ACC112 (cell line): ENCODE measurements at regions not wholly inside any gene's neighbourhood (a gene's known extent, or its start where the extent isn't known, plus 50 kb on each side); places are given as distances from the start of the nearest gene placed in this dataset.

Experiments
- H2AFZ ChIP-seq: fragments of 200-600 bp; sonication (generic); one replicate; pipeline ENCODE4 v1.6.0; 2017; ENCODE audit warnings: antibody characterized with exemption, low read length; ENCODE audit not compliant: unreplicated experiment
- H3K27ac ChIP-seq: fragments of 200-600 bp; sonication (generic); 2 replicates; pipeline ENCODE4 v1.5.1; 2014; ENCODE audit warnings: low read depth, mild to moderate bottlenecking, antibody characterized with exemption, low read length, moderate library complexity
- H3K27me3 ChIP-seq: fragments of 200-600 bp; sonication (generic); 2 replicates; pipeline ENCODE4 v1.6.1; 2014; ENCODE audit warnings: mild to moderate bottlenecking, antibody characterized with exemption, low read length, moderate library complexity, mixed read lengths; ENCODE audit not compliant: insufficient read depth
- H3K36me3 ChIP-seq: fragments of 200-600 bp; sonication (generic); 2 replicates; pipeline ENCODE4 v1.6.1; 2016; ENCODE audit warnings: mild to moderate bottlenecking, antibody characterized with exemption, low read length, moderate library complexity, mixed read lengths; ENCODE audit not compliant: insufficient read depth
- H3K4me1 ChIP-seq: fragments of 200-600 bp; sonication (generic); one replicate; pipeline ENCODE4 v1.6.1; 2016; ENCODE audit warnings: low read length, mixed read lengths; ENCODE audit not compliant: insufficient read depth, unreplicated experiment, control insufficient read depth
- H3K4me3 ChIP-seq: fragments of 200-600 bp; sonication (generic); 2 replicates; pipeline ENCODE4 v1.5.1; 2014; ENCODE audit warnings: mild to moderate bottlenecking, low read depth, low read length
- H3K79me2 ChIP-seq: fragments of 200-600 bp; sonication (generic); one replicate; pipeline ENCODE4 v1.6.0; 2016; ENCODE audit warnings: low read length; ENCODE audit not compliant: control insufficient read depth, unreplicated experiment, insufficient read depth

DNA sequence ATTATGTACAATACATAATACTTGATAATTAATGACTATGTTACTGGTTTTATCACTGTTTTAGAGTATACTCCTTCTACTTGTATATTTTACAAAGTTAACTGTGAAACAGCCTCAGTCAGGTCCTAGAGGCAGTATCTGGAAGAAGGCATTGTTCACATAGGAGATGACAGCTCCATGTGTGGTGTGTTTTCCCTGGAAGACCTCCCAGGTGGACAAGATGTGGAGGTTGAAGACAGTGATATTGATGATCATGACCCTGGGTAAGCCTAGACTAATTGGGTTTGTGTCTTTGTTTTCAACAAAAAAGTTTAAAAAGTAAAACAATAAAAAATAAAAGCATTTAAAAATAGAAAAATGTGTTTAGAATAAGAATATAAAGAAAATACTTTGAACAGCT lies 96.4 kb downstream of the TRIB2 start:
- Histone ChIP-seq H3K36me3 (no peaks in the 10 kb centered on the region), H3K27ac (no peak overlapping the region)

DNA sequence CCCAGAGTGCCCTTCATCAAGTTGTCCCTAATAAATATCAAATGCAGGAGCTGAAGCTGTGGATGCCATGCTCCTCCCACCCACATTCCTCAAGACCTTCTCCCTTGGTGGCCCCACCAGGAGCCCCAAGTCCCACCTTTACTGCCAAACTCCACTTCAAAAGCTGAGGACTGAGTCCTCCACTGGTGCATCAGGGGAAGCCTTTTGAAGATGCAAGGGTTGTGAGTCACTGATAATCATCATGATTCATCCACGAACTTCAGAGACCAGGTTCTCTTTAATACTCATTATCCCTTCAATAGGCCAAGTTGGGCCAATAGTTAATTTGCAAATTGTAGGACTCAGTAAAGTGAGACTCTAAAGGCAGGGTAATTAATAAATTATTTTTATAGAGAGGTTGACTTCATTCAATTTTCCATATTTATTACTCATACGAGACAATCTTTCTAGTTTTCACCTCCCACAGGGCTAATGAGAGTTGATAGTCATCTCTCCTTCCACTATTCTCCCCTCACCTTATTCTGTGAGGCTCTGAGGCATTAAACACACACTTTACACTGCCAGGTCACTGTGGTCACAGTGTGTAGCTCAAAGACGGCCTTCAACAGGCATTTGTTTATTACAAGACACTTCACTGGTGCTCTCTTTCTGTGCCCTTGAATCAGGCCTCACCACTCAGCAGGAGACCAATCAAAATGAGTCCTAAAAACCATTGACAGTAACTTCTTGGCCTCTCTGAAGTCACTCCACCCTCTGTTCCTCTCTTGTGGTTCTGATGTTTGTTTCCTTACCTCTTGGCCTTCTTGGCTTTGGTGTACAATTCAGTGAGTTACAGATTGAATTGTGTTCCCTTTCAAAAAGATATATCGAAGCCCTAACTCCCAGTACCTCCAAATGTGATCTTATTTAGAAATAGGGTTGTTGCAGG lies 99.9 kb downstream of the TRIB2 start:
- H2AFZ ChIP-seq: no peak overlapping the region
- no peaks in the 10 kb centered on the region for H3K79me2 ChIP-seq
- H3K36me3 ChIP-seq: no peaks in the 10 kb centered on the region
- H3K4me1 ChIP-seq: peaks cover 53% of the 10 kb centered on the region
- no peaks in the 10 kb centered on the region for H3K27me3 ChIP-seq
- peak overlapping the region; percentile 93 for H3K27ac ChIP-seq
- H3K4me3 ChIP-seq: no peak overlapping the region

More for the DNA sequence above, 96.4 kb downstream of the TRIB2 start:
- no peaks in the 10 kb centered on the region for H3K79me2 ChIP-seq
- H3K4me1 ChIP-seq: peaks cover 45% of the 10 kb centered on the region
- no peak overlapping the region for H3K4me3 ChIP-seq
- no peaks in the 10 kb centered on the region for H3K27me3 ChIP-seq
- H2AFZ ChIP-seq: no peak overlapping the region

DNA sequence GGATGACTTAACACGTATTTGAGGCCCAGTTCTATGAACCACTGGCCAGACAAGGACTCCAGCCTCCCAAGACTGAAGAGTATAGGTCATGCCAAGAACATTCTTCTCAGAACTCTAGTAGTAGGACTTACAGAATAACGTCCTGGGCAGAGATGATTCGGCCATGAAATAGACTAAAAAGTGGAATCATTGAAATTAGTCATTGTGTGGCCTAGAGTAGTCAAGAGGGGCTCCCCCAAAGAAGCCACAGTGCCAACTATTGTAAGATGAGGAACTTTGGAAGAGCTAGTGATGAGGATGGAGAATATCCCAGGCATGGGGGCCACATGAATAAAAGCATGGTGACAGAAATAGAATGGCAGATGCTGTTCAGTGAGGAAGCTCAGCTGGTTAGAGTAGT lies 101.1 kb downstream of the TRIB2 start:
- Histone ChIP-seq H2AFZ (no peak overlapping the region), H3K4me1 (peaks cover 55% of the 10 kb centered on the region), H3K36me3 (no peaks in the 10 kb centered on the region), H3K27me3 (no peaks in the 10 kb centered on the region), H3K4me3 (no peak overlapping the region), H3K79me2 (no peaks in the 10 kb centered on the region), H3K27ac (peak overlapping the region; percentile 93)

DNA sequence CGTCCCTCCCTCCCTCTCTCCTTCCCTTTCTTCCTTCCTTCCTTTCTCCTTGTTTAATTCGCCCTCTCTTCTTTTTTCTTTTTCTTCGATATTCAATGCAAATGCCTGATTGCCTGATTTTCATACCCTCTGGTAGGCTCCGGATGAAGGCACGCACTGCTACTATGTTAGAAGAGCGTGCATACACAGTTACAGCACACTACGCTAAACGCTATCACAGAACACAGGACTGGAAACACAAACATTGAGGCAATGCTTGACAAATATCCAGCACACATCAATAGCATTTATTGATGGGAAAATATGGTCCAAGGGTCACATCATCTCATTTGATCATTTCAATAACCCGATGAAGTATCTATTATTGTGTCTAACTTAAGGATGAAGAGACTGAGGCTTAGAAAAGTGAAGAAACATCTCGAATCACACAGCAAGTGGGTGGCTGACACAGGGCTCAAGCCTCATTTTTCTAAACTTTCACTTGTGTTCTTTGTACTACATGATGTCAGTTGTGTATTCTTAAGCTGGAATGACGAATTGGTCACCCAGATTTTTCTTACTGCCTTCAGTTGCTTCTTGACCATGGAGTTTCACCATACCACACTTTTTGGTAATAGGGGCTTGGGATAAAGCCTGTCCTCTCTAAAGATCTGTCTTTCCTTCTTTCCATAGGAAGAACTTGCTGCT lies 101.8 kb downstream of the TRIB2 start:
- no peak overlapping the region for H2AFZ ChIP-seq
- H3K79me2 ChIP-seq: no peaks in the 10 kb centered on the region
- peak overlapping the region; percentile 10; the same call in 1 of the 2 replicates for H3K4me3 ChIP-seq
- peaks cover 55% of the 10 kb centered on the region for H3K4me1 ChIP-seq
- H3K36me3 ChIP-seq: no peaks in the 10 kb centered on the region
- H3K27me3 ChIP-seq: no peaks in the 10 kb centered on the region
- peak overlapping the region; percentile 93 for H3K27ac ChIP-seq

DNA sequence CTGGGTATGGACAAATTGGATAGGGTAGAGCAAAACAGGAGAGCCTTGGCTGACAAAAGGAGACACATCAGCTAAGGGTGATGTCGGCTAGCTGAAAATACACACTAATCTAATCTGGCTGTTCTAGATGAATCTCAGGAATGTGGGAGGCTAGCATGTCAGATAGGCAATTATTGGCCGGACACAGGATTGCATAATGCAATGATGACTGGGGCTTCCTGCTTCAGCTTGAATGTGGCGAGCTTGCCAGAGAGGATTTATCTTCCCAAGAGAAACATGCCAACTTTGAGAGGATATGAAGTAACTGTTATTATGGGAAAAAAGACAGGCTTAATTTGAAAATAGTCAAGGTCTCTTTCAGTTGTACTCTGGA lies 102.4 kb downstream of the TRIB2 start:
- Histone ChIP-seq H3K27ac (peak overlapping the region; percentile 93), H3K27me3 (no peaks in the 10 kb centered on the region), H3K36me3 (no peaks in the 10 kb centered on the region), H3K4me1 (peaks cover 56% of the 10 kb centered on the region), H3K4me3 (peak overlapping the region; percentile 25), H2AFZ (peak overlapping the region; percentile 10), H3K79me2 (no peaks in the 10 kb centered on the region)

DNA sequence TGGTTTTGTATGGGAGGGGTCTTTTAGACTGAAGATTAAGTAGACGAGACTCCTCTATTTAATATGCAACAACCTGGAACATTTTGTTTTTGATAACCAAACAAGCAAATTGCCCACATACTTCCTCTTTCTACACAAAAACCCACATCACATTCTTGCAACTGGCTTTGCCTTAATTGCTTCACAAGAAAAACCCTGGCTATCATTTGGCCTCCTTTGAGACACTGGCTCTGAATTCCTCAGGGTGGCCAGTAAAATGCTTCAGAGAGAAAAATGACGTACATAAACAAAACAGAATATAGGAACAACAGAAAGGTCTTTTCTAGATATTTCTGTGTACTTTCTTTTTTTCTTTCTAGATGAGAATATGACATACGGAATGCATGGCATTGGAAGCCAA lies 103.0 kb downstream of the TRIB2 start:
- Histone ChIP-seq H3K79me2 (no peaks in the 10 kb centered on the region), H3K27me3 (no peaks in the 10 kb centered on the region), H3K4me1 (peaks cover 62% of the 10 kb centered on the region), H3K27ac (peak overlapping the region; percentile 93), H2AFZ (peak overlapping the region; percentile 10), H3K4me3 (peak overlapping the region; percentile 25), H3K36me3 (no peaks in the 10 kb centered on the region)

DNA sequence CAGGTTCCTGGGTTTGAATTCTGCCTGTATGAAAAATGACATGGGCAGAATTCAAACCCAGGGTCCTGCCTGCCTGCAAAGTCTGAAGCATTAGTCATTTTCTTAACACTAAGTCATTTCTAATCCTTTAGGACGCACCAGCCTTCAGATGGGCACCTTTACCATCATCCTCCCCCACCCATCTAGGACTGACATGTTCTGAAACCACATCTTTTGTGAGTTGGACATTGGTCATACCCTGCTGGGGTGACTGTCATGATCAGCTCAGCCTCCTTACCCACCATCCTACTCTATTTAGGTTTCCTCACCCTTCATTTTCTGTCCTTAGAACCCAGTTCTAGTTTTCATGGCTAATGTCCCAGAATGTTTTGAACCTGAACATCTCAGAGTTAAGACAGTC lies 104.9 kb downstream of the TRIB2 start:
- Histone ChIP-seq H3K4me3 (no peak overlapping the region), H3K27me3 (no peaks in the 10 kb centered on the region), H3K36me3 (no peaks in the 10 kb centered on the region), H2AFZ (no peak overlapping the region), H3K79me2 (no peaks in the 10 kb centered on the region), H3K4me1 (peaks cover 57% of the 10 kb centered on the region), H3K27ac (no peak overlapping the region)

DNA sequence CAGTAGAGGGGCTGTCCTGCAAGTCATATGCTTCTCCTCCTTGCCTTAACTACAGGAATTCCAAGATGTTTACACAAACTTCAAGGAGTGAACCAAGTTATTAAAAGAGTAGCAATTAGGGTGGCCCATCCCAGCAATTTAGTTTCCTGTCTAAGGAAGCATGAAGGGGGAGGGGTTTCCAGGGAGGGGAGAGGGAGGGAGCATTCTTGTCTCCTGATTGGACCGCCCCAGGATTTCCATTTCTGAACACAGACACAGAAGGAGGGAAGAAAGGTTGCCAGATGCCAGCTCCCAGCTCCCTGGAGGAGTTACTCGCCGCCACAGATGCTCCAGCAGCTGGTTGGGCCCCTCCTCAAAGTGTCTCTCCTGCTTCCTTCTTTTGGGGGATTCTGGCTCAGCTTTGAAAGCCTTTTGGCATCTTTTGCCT lies 107.6 kb downstream of the TRIB2 start:
- Histone ChIP-seq H3K27ac (no peak overlapping the region), H3K4me1 (peaks cover 35% of the 10 kb centered on the region), H3K27me3 (no peaks in the 10 kb centered on the region)

DNA sequence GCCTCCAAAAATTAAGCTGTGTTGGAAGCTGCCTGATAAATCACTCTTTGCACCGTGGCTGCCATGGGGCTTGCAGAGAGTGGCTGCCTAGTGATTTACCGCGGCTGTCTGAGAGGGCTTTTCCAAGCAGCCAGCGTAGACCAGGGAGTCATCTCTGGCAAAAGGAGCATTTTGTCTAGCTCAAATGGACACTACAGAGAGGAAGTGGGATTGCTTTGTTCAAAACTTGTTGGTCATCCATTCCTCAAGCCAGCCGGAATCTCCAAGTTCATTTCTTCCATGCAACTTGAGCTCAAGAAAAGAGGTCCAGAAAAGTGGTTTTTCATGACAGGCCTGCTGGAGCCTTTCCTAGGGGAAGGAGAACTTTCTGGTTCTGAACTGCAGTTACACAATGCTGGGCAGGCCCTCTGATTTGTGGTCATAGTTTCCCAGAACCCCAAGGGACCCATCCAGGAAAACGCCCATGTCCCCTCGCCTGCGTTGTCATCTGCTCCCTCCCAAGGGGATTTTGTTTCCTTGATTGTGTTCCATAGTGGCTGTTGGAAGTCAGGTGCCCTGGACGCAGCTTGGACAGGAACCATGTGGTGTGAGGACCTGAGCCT lies 108.1 kb downstream of the TRIB2 start:
- H2AFZ ChIP-seq: peak overlapping the region; percentile 29

More for the DNA sequence above, 107.6 kb downstream of the TRIB2 start:
- peak overlapping the region; percentile 29 for H2AFZ ChIP-seq
- no peaks in the 10 kb centered on the region for H3K36me3 ChIP-seq
- H3K4me3 ChIP-seq: no peak overlapping the region
- no peaks in the 10 kb centered on the region for H3K79me2 ChIP-seq

DNA sequence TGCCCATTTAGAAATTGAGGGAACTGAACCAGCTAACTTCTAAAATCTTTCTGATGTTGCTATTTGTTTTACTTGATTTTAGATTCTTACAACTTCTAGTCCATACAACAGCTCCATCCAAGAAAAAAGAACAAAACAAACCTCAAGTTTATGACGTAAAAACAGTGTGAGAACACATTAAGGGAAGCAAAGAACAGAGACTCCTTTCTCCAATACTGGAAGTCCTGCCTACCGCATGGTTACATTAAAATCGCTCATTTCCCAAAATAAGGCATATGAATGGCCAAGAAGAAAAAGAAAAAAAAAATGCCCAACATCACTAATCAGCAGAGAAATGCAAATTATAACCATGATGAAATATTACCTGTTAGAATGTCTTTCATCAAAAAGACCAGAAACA lies 110.0 kb downstream of the TRIB2 start:
- Histone ChIP-seq H2AFZ (no peak overlapping the region), H3K27ac (no peak overlapping the region), H3K4me3 (no peak overlapping the region), H3K79me2 (no peaks in the 10 kb centered on the region), H3K27me3 (no peaks in the 10 kb centered on the region), H3K36me3 (no peaks in the 10 kb centered on the region), H3K4me1 (peaks cover 13% of the 10 kb centered on the region)

More for the DNA sequence above, 108.1 kb downstream of the TRIB2 start:
- Histone ChIP-seq H3K79me2 (no peaks in the 10 kb centered on the region), H3K36me3 (no peaks in the 10 kb centered on the region), H3K27me3 (no peaks in the 10 kb centered on the region), H3K4me1 (peaks cover 30% of the 10 kb centered on the region), H3K27ac (no peak overlapping the region), H3K4me3 (no peak overlapping the region)
